ENCODE measurements at regions not wholly inside any gene's neighbourhood (a gene's known extent, or its start where the extent isn't known, plus 50 kb on each side); places are given as distances from the start of the nearest gene placed in this dataset.

DNA sequence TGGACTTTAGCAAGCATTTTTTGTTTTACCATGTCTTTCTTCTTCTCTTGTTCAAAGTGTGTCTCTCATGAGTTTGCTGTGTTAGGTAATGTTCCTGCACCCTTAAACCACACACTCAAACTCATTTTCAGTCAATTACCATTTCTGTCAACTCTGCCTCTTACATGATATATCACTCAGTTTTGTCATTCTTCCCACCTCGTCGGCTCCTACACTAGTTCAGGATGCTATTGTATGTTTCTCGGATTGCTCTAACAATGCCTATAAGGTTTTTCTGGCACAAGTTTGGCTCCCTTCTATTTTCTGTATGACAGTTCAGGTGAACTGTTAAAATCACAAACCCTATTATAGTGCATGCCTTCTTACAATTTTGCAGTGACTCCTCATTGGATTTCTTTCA lies 260.8 kb upstream of the NAV3 start:
- no peak for DNase-seq

DNA sequence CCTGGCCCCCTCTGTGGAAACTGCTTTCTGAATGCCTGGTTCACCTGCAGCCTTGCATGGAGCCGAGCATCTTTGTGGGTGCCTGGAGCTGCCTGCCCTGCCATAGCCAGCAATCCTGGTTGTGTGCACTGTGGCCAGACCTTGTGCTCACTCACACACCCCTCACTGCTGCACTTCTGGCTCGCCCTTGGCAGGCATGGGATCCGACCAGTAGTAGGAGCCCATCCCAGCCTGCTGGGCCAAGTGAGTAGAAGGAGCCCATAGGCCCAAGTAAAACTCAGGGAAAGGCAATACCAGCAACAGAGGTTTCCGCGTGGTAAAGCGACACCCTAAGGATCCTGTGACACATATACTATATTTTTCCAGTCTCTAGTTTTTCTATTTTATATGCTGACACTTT lies 270.0 kb upstream of the NAV3 start:
- no peak for DNase-seq

DNA sequence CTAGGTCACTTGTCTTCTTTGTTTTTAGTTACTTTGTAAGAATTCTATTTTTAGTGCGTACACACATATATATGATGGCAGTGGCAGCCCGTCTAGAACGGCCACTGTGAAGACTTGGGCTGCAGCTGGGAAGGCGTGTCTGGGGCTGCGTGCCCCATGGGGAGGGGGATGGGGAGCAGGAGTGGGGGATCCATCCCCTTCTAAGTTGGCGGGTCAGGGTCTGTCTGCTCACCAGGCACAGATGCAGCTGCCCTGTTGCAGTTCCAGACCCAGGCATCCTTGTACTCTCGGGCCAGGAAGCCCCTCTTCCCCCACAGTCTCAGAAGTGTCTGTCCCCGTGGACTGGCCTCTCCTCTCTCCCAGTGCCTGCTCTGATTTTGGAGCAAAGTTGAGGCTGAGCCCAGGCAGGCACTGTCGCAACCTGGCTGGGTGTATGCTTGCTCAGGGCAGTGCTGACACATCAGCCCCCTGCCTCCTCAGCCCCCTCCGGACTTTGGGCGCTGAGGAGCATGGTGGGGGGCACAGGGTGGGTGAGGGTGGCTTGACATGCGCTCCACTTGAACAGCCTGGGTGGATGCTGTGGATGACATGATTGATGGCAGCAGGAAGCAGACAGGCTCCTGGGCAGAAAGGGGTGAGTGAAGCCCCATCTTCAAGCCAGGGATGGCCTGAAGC lies 271.2 kb upstream of the NAV3 start:
- DNase-seq = no peak

DNA sequence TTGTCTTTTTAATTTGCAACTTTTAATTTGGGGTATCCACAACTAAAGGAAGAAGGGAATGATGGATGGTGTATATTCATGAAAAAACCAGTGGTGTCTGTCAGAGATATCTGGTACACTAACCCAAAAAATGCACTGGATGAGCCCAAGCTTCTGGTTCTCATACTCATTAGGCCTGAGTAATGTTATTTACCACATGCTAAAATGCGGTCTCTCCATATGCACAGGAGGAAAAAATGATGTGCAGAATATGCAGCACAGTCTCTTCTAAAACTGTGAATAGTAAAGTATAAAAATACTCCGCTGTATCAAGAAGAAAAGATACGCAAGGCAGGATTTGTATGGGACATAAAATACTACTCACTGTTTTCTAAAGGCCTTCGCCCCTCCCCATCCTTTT lies 275.6 kb upstream of the NAV3 start:
- DNase-seq = no peak

DNA sequence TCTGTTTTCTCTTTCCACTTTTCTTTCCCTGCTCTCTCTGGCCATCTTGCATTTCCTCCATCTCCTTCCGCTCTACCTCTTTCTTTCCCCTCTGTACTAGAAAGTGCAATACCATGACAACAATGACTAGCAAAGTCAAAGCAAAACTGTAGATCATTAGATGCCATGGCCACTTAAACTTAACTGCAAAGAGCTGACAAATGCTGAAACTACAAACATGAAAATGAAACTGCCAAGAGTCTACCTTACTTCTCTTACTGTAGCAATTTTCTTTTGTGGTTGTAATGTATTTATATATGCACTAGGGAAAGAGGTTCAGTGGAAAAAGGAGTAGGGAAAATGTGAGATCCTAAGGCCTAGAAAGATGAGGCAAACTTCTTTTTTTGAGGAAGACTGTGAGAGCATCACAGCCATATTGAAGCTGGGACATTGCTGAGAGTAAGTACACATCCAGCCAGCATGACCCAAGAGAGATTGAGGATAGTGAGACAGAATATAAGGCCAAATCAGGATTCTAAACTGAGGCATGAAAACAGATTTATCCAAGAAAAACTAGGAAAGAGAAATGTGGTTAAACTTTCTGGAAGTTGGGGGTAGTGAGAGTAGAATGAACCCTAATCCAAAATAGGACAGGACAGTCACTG lies 276.6 kb upstream of the NAV3 start:
- no peak for DNase-seq

DNA sequence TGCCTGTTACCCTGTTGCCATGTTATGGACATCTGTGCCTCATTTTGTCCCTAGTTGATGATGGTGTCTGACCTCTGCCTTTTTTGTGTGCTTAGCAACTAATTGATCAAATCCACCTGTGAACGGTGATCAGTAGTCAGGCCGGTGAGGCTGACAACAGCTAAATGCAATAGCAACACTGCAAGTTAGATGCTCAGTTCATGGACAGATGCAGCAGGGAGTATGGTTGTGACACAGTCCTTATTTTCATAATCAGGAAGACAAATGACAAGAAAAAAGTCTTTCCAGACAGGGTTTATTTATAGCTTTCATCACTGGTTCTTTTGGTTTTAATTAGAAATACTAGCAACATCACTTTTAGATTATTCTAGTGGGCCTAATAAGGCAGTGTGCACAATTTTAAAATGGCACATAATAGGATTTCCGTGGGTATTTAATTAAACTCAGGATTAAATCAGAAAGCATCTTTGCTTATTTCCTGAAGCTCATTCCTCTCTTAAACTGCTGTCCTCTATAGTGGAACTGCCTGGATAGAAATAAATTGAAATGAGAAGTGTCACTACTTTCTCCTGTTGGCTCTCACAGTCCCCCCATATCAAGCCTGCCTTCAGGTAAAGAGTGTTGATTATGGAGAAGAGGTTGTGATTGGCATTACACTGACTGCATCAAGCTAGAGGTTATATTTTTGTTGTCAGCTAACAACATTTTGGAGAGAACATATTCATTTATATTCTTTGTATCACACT lies 281.1 kb upstream of the NAV3 start:
- no peak for DNase-seq

DNA sequence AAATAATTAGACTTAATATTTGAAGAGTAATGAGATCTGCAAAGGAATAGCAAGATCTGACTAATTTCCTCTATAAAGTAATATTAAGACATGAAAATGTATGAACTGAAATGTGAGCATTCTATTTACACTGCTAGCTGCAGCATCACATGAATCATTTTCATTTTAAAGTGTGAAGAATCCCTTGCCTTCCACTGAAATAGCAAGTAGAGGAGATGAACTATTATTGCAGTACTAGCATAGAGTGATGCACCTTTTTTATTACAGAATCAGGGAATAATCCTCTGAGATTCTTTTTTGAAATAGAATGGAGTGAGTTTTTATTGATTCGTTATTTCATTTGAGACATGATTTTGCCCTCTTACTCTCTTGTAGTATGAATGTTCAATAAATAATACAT lies 281.9 kb upstream of the NAV3 start:
- no peak for DNase-seq

DNA sequence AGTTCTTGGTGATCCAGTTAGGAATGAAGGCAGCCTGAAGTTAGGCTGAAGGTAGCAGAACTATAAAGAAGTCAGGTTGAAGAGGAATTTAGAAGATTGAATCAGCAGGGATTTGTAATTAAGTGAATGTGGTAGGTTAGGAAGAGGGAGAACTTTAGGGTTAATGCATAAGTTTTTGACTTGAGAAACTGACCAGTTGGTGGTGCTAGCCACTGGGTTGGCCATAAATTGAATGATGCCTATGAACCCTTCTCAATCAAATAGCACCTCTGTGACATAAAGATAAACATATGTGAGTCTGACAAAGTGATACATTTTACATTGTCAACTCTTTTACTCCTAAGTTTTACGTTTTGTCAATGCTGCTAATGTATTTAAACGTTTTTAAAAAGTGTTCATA lies 290.6 kb upstream of the NAV3 start:
- DNase-seq = no peak

DNA sequence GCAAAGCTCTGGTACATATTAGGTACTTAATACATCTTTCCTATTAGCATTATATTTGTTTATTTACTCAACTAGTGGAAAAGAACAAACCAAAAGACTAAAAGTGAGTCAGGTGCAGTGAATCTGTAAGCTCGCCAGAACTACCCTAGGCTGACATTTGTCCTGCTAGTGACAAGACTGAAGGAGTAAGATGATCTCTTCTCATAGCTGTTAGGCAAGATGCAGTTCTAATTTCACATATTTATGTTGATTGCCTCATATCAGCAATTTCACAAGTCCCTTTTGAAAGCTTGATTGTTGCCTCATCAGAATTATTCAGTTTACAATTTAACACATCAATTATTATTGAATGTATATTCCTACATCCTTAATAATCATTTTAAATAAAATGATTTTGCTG lies 293.0 kb upstream of the NAV3 start:
- no peak for DNase-seq

DNA sequence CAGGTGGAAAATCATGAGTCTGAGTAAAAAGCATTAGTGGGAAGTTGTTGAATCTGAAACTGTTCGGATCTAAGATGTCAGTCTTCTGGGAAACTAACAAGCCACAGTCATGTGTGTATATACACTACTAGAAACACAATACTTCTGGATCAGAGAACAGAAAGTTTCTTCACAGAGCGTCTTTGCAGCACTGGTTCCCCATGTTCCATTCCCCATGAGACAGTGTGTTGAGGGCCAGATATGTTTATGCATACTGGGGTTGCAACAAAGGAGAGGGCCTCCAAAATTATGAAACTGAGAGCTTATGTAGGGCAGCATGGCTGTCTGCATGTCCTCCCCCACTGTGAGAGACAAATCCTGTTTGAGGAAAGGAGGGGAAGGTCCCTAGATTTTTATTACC lies 295.0 kb upstream of the NAV3 start:
- no peak for DNase-seq

DNA sequence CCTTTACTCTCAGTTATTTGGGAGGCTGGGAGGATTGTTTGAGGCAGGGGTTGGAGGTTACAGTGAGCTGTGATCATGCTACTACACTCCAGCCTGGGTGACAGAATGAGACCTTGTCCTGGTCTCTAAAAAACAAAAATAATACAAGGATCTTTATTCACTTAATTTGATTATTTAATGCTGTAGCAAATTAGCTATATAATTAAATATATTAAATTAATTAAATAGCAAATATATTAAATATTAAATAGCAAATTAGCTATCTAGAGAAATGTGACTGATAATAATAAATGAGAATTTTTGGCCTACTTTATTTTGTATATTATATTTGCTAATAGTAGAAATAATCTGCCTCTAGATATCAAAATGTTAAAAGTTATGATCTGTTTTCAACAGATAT lies 298.8 kb upstream of the NAV3 start:
- DNase-seq = no peak

DNA sequence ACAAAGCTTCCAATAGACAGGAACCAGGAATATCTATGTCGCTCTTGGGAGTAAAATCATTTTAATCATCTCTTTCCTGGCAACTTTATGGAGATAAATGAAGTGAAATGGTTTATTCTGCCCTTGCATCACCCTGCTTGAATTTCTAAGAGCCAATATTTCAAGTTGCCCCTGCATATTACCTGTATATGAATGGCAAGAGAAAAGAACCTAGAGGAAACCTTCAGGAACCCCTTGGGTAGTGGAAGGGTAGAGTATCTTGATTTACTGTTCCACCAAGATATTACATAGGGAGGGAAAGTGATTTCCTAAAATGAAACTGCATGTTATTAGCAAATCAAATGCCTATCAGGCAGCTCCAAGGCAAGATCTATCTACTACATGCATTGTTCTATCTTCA lies 308.4 kb upstream of the NAV3 start:
- no peak for DNase-seq

DNA sequence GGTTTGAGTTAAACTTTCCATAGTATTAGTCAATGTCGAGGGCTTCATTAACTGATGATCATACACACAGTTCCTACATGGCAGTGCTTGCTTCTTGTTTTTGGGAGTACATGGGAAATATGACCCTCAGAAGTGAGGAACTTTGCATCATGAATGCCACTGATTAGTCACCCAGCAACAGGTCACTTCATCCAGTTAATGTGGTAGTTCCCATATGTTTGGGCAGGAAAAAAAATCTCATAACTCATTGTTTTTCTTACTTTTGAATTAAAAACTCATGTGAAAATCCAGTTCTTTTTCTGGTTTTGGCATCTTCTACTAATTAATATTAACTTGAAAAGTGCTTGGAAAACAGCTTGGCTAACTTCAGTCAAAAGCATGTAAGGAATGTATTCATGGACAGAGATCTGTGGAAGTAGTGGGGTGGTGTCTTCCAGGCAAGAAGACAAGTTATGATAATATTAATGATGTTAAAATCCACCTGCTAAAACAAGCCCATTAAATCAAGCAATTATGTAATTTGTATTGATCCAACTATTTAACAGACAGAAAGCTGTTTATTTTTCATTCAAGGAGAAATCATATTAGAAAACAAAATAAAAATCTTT lies 309.1 kb upstream of the NAV3 start:
- DNase-seq = no peak

DNA sequence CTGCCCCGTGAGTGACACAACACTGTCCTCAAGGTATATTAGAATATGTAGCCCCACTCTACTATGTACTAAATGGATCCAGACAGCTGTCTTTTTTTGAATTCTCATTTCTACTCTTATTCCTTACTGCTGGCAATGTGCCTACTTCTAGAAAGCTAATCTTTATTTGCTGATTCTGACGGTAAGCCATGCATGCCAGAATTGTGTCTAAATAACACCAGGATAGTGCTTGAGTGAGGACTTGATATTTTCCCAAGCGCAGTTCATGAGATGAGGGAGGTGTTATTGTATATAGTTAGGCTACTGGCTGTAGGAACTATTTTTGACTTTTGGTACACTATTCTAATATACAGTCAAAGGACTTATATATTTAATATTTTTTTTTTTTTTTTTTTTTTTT lies 316.2 kb upstream of the NAV3 start:
- peak; percentile 84 for DNase-seq

DNA sequence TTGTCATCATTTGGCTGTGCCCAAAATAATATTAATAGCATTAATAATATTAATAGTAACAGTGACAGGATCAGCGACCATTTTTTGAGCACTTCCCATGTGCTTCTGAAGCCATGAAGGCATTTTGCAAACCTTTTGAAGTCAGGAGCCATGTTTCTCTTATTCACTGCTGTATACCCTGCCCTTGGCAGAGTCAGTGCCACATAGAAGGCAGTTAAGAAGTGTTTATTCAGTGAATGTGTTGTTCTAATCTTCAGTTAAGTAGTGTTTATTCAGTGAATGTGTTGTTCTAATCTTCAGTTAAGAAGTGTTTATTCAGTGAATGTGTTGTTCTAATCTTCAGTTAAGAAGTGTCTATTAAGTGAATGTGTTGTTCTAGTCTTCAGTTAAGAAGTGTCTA lies 319.7 kb upstream of the NAV3 start:
- no peak for DNase-seq

DNA sequence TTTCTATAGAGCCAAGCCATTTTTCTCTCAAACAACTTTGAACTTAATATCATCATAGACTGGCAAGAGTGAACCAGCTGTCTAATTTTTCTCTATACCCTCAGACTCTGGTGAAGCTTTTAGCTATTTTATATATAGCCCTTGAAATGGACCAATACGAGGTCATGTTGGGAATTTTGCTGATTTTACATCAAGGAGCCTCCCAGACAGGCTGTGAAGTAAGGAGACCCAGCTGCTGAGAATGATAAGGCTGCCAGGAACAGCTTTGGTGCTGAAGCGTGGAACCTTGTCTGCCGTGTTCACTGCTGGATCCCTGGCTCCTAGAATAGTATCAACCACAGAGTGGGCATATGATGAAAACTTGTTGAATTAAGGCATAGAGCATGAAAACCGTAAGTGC lies 326.2 kb upstream of the NAV3 start:
- no peak for DNase-seq

DNA sequence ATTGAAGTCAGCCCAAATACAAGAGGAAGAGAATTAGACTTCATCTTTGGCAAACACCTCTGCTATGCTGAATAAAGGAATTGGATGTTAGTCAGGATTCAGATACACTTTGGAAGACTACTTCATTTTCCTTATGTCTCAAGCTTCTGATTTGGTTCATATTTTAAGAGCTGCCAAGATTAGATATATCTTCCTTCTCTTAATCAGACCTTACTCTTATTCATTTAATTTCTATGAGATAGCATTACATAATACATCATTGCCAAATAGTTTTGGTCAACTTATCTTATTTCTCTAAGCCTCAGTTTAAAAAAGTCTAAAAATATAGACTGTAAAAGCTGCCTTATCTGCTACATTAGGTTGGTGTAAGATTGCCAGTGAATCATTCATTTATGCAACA lies 330.6 kb upstream of the NAV3 start:
- DNase-seq = no peak

DNA sequence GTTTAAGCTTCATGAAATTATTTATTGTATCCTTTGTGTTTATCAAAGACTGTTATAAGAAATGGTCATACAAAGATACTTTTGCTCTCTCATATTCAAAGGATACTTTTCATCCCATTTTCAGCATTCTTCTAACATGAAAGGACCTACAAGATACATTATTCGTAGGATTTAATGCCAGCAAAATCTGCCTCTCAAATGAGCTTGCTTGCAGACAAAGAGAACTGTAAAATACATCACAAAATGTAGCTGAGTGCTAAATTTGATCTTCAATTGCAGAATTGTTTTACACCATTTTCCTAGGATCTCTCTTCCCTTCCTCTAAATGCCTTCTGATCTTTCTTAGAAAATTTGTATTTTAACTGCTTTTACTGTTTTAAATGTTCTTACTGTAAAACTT lies 333.0 kb upstream of the NAV3 start:
- DNase-seq = no peak

DNA sequence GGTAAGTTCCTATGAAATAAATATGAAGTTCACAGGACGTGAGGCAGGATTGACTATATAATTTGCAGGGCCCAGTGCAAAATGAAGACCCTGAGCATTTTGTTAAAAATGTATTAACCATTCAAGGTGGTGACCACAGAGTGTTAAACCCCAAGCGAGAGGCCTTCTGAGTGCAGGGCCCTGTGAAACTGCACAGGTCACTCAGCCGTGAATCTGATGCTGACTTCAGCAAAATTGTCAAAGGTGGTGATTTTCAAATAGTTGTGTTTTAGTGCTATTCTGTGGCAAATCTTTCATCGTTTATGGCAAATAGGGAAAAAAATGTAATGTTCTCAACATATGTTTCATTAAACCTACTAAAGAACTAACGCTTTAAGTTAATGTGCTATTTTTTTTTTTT lies 334.0 kb upstream of the NAV3 start:
- no peak for DNase-seq

DNA sequence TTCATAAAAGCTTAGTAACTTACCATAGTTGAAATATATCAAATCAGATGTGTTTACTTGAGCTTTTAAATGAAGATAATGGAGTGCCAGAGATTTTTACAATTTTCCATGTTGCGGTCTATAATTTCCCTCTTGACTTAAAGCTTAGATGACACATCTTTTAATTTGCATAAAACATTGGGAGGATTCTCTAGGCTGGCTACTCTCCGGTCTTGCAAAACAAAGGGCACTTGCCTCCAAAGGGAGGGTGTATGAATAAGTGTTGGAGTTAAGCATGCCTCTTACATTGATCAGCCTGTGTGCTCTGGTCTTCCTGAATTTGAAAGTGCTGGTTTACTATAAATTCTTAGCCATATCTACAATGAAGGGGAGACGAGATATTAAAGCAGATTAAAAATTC lies 336.4 kb upstream of the NAV3 start:
- DNase-seq = peak; percentile 20

DNA sequence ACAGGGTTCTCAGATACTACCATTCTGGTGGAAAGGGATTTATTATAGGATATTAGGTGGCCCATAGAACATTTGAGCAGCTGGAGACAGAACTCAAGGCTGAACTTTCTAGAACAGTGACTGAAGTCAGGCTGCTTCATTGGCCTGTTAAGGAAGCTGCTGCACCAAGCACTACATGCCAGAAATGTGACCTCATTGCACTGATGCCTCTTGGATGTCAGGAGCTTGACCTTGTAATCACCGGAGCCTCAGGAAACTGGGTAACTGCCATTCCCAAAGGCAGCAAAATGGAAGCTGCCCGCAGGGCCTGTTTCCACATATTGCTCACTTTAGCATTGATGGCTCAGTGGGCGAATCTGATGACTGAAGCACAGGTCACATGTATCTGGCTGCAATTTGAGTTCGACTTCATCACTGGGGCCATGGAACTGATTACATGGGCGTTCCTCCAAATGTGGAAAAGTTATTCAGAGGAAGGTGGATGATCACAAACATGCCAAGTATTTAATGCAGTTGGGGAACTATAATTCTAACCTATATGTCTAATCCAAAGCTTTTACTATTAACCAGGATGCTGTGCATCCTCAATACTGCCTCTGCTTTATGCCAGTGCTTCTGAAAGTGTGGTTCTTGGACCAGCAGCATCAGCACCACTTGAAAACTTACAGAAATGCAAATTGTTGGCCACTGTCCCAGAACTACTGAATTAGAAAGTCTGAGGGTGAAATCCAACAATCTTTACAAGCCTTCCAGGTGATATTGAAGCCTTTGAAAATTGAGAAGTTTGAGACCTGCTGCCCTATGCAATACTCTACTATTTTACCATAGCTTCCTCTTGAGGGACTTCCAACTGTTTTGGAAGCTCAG lies 337.2 kb upstream of the NAV3 start:
- DNase-seq = peak; percentile 60

DNA sequence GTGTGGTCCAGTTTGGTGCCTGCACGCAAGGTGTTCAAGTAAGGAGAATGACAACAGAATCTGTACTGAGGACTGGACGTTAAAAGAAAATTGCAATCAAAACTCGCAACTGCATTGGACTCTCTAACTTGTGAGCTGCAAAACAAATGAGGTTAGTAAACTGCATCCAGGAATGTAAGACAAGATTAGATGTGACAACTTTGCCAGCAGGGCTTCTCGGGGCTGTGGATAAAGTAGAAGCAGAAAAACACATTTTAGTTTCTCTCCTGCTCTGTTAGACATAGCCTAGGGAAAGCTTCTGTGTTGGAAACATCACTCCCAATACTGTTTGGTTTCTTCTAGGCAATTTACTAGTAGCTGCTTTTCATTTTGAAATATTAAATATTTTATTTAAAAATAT lies 338.2 kb upstream of the NAV3 start:
- no peak for DNase-seq

DNA sequence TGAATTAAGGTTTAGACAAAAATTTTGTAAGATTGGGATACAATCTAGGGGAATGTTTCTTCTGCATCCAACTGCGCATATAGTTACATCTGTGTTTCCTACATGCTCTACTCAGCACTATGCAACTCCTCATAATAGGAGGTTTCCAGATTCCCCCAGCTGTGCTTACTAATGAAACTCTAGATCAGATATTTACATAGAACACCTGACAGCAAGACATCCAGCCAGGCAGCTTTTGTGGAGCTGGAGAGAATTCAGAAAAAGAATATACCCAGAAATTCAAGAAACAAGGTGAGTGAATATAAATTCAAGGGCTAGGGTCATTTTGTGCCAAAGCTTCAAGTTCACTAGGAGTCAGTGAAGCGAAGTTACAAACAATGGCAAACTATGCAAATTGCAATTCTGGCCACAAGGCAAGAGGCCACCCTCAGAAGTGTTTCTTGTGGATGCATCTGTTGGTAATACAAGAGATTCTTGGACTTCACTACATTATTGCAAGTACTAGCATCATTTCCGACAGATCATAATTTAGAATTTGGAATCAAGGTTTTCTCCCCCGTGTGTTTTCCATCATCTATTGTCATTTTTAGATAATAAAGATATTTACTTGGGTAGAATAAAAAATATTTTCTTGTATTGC lies 341.2 kb upstream of the NAV3 start:
- DNase-seq = no peak
